HG03342 (cell line): ENCODE measurements at regions not wholly inside any gene's neighbourhood (a gene's known extent, or its start where the extent isn't known, plus 50 kb on each side); places are given as distances from the start of the nearest gene placed in this dataset.

Experiments used
- ATAC-seq: cut with Tn5 transposase; IDR thresholded peaks from one replicate; pipeline ENCODE4 v1.9.1; 2021; ENCODE audit warnings: mild to moderate bottlenecking, moderate library complexity; ENCODE audit not compliant: unreplicated experiment

- no peak for ATAC-seq
Measured at GRCh38 chr9:28678097-28678496, 1104.8 kb upstream of the C9orf72 start.

GRCh38 chr9:28688172-28688571 lies 1114.9 kb upstream of the C9orf72 start:
- ATAC-seq, result no peak

GRCh38 chr9:28692012-28692411 lies 1118.7 kb upstream of the C9orf72 start:
- ATAC-seq, result no peak

GRCh38 chr9:28696960-28697359 lies 1123.7 kb upstream of the C9orf72 start:
- ATAC-seq, result no peak

- ATAC-seq, result no peak
Measured at GRCh38 chr9:28699632-28700031, 1126.4 kb upstream of the C9orf72 start.

GRCh38 chr9:28707616-28708015 lies 1134.3 kb upstream of the C9orf72 start:
- ATAC-seq, result no peak

GRCh38 chr9:28714188-28714587 lies 1140.9 kb upstream of the C9orf72 start:
- no peak for ATAC-seq

GRCh38 chr9:28718226-28718625 lies 1144.9 kb upstream of the C9orf72 start:
- ATAC-seq, result no peak

GRCh38 chr9:28720746-28721145 lies 1147.5 kb upstream of the C9orf72 start:
- ATAC-seq, result no peak

GRCh38 chr9:28730111-28730510 lies 1156.8 kb upstream of the C9orf72 start:
- ATAC-seq, result no peak

GRCh38 chr9:28735738-28736342 lies 1162.6 kb upstream of the C9orf72 start:
- ATAC-seq, result no peak

GRCh38 chr9:28741459-28741858 lies 1168.2 kb upstream of the C9orf72 start:
- no peak for ATAC-seq

- no peak for ATAC-seq
Measured at GRCh38 chr9:28747351-28747985, 1174.2 kb upstream of the C9orf72 start.

GRCh38 chr9:28750136-28750535 lies 1176.9 kb upstream of the C9orf72 start:
- ATAC-seq, result no peak

GRCh38 chr9:28758341-28758740 lies 1185.1 kb upstream of the C9orf72 start:
- no peak for ATAC-seq

- no peak for ATAC-seq
Measured at GRCh38 chr9:28758971-28759370, 1185.7 kb upstream of the C9orf72 start.

- no peak for ATAC-seq
Measured at GRCh38 chr9:28762167-28762566, 1188.9 kb upstream of the C9orf72 start.

- ATAC-seq, result no peak
Measured at GRCh38 chr9:28764532-28764931, 1191.3 kb upstream of the C9orf72 start.

GRCh38 chr9:28770226-28770625 lies 1196.9 kb upstream of the C9orf72 start:
- no peak for ATAC-seq

GRCh38 chr9:28770827-28771226 lies 1197.5 kb upstream of the C9orf72 start:
- no peak for ATAC-seq

- no peak for ATAC-seq
Measured at GRCh38 chr9:28774433-28775235, 1201.4 kb upstream of the C9orf72 start.

- no peak for ATAC-seq
Measured at GRCh38 chr9:28779243-28779642, 1206.0 kb upstream of the C9orf72 start.
